Anterior cingulate cortex (tissue), 58 donors: ENCODE measurements at regions not wholly inside any gene's neighbourhood (a gene's known extent, or its start where the extent isn't known, plus 50 kb on each side); places are given as distances from the start of the nearest gene placed in this dataset.

ENCODE experiments used
- DNase-seq, 58 donors: peaks; one replicate each; lab custom pipeline; 2025; lab: John Stamatoyannopoulos, UW

- DNase-seq, result no peak
These were observed 412.2 kb downstream of the INSC start for GRCh38 chr11:15526859-15527450.

DNA sequence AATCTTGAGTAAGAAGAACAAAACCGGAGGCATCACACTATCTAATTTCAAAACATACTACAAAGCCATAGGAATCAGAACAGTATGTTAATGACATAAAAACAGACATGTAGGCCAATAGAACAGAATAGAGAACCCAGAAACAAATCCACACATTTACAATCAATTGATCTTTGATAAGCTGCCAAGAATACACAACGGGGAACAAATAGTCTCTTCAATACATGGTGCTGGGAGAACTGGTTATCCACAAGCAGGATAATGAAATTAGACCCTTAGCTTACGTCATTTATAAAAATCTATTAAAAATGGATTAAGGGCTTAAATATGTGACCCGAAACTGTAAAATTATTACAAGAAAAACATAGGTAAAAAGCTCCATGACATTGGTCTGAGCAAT is 417.7 kb downstream of the INSC start:
- DNase-seq, result no peak

DNA sequence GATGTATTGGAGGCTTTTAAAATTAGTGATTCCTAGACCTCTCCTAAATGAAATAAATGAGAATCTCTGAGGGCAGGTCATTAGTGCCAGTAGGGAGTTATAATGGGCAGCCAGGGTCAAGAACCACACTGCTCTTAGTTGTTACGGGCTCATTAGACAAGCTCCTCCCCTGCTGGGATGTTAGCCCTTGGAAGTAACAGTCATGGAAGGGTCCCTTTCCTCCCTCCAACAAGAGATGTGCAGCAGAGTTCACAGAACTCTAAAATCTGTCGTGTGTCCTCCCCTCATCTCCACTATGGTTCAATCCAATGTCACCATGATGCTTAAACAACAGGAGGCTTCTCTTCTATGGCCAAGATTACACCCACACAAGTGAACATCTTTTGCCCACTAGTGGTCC is 419.5 kb downstream of the INSC start:
- DNase-seq, result no peak

- no peak for DNase-seq
These were observed 420.7 kb downstream of the INSC start for GRCh38 chr11:15535414-15535813.

- no peak for DNase-seq
These were observed 421.7 kb downstream of the INSC start for GRCh38 chr11:15536438-15536837.

DNA sequence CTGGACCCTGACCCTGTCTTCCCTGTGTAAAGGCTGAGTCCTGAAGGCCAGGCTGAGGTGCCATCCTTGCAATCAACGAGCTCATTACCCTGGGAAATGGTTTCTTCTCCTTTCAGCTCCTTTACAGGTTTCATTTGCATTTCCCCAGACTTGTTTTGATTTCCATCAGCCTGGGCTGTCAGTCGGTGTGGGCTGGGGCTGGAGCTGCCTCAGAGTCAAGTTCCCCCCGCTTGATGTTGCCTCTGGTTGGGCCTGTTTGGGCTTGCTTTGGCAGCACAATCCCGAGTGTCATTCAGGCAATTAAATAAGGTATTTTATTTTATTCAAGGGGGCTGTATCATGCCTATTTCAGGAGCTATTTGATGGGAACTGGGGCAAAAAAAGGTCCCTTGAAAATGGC is 424.9 kb downstream of the INSC start:
- no peak for DNase-seq

- DNase-seq, result no peak
These were observed 426.4 kb downstream of the INSC start for GRCh38 chr11:15541079-15541478.

- no peak for DNase-seq
These were observed 429.6 kb downstream of the INSC start for GRCh38 chr11:15544353-15544752.

DNA sequence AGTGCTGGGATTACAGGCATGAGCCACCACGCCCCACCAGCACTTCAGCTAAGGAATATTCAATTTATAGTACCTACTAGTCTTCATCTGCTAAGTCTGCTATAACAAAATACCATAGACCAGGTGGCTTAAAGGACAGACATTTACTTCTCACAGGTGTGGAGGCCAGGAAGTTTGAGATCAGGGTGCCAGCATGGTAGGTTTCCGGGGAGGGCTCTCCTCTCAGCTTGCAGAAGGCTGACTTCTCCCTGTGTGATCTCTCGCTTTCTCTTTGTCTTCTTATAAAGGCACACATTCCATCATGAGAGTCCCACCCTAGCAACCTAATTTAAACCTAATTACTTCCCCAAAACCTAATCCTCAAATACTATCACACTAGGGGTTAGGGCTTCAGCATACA is 433.0 kb downstream of the INSC start:
- no peak for DNase-seq

- no peak for DNase-seq
These were observed 437.5 kb downstream of the INSC start for GRCh38 chr11:15551901-15552851.

DNA sequence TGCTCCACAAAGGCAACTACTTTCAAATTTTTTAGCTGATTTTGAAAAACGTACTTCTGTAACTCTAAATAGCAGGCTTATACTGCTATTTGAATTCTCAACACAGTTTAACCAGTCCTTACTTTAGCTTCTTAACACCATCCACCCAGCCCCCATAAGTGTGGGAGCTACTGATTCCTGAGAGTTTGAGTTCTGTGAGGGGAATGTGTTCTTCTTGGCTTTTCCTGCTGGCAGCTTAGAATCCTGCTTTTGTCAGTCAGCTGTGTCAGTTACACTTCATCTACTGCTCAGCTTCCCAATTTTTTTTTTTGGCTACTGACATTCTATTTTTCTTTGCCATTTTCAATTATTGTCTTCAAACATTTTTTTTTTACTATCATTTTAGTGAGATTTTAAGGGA is 440.4 kb downstream of the INSC start:
- no peak for DNase-seq

GRCh38 chr11:15557457-15558230 is 442.9 kb downstream of the INSC start:
- no peak for DNase-seq

DNA sequence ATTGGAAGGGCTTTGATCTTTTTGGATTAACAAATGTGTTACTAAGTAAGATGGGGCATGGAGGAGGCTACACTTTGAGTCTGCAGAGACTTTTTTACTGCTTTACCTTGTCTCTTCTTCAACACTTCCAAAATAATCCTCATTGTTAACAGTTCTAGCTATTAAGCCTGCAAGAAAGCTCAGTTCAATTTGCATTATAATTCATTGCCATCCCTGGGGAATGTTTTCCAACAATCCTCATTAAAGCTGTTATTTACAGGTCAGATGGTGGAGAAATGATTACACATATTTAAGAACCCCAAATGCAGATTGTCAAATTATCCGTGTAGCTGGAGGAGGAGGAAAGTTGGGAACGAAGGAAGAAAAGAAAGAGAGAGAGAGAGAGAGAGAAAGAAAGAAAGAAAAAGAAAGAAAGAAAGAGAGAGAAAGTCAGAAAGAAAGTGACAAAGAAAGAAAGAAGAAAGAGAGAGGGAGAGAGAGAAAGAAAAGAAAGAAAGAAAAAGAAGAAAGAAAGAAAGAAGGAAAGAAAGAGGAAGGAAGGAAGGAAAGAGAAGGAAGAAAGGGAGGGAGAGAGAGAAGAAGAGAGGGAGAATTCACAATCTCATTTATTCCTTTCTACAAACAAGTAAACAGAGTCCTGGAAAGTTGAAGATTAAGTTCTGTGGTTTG is 443.9 kb downstream of the INSC start:
- no peak for DNase-seq

- no peak for DNase-seq
These were observed 446.2 kb downstream of the INSC start for GRCh38 chr11:15560689-15561467.

GRCh38 chr11:15562230-15562629 is 447.5 kb downstream of the INSC start:
- DNase-seq, result no peak

GRCh38 chr11:15563054-15563453 is 448.3 kb downstream of the INSC start:
- no peak for DNase-seq

GRCh38 chr11:15565880-15566279 is 451.2 kb downstream of the INSC start:
- peak in 2 of 58 donors; percentile 3 to 8 for DNase-seq

DNA sequence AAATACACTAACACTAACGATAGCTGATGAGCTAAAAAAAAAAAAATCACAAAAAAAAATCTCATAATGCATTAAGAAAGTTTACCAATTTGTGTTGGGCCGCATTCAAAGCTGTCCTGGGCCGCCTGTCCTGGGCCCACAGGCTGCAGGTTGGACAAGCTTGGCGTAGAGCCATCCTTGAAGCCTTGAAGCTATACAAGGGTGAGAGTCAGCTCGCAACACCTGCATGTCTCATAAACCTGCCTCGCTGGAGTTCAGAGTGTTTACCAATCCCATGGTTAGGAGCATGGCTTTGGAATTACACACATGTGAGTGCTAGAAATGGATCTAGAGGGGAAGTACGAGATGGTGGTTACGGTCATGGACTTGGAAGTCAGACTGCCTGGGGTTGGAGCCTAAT is 453.7 kb downstream of the INSC start:
- no peak for DNase-seq

GRCh38 chr11:15569305-15570025 is 454.7 kb downstream of the INSC start:
- DNase-seq, result peak in 13 of 58 donors; percentile 2 to 54 (median 9)
